Neural crest cell (in vitro differentiated cells): ENCODE measurements at regions not wholly inside any gene's neighbourhood (a gene's known extent, or its start where the extent isn't known, plus 50 kb on each side); places are given as distances from the start of the nearest gene placed in this dataset.
"Not testable (repeated sequence)": the region's sequence is repeated elsewhere in the genome, so short reads cannot be mapped to it uniquely, and the experiment has no call there.

Experiments used
- DNase-seq: peaks from one replicate; pipeline ENCODE4 v3.0.0; 2021; ENCODE audit warnings: low read depth, mixed read lengths, low spot score
- H3K27ac Mint-ChIP-seq: one replicate; pipeline ENCODE4 v1.8.0; 2021; ENCODE audit warnings: mild to moderate bottlenecking, mixed read lengths; ENCODE audit not compliant: unreplicated experiment
- H3K27me3 Mint-ChIP-seq: 2 replicates; pipeline ENCODE4 v1.8.0; 2021; ENCODE audit warnings: low read depth, mild to moderate bottlenecking, mixed read lengths
- H3K36me3 Mint-ChIP-seq: 2 replicates; pipeline ENCODE4 v1.8.0; 2021; ENCODE audit warnings: low read depth, mild to moderate bottlenecking, mixed read lengths
- H3K4me1 Mint-ChIP-seq: 2 replicates; pipeline ENCODE4 v1.8.0; 2021; ENCODE audit warnings: mixed read lengths
- H3K4me3 Mint-ChIP-seq: one replicate; pipeline ENCODE4 v1.8.0; 2021; ENCODE audit warnings: mild to moderate bottlenecking, mixed read lengths
- H3K9me3 Mint-ChIP-seq: 2 replicates; pipeline ENCODE4 v1.8.0; 2021; ENCODE audit warnings: mixed read lengths
- CTCF ChIP-seq: fragments of 200-600 bp; sonication (generic); conservative IDR thresholded peaks from 2 replicates; pipeline ENCODE4 v1.5.0; 2021; ENCODE audit warnings: antibody characterized with exemption, mild to moderate bottlenecking

DNA sequence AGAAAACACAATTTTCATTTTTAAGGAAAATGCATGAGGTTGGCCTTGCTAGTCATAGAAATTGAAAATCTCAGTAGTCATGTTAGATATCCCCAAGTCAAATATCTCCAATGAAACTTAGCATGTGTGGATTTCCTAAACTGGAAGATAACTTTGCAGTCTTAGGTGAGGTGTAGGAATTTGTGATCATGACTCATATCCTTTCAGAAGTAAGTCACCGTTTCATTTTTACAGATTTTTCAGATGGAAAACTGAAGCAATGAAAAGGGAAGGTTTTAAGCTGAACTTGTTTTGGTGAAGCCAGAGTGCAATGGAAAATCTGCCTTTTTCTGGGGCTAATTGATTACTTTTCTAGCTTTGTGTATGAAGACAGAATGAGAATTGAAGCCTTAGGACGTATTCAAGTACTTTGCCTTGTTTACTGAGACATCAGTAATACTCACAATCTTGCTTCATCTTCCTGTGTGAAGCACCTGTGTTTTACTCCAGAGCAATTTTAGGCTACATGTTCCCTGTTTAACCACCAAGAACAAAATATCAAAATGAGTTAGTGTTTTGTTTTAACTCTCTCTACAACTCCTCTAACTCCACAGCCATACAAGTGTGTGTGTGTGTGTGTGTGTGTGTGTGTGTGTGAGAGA is 1662.8 kb upstream of the ADGRL3 start:
- no peak for DNase-seq
- Mint-ChIP-seq H3K4me1 (no peaks in the 10 kb centered on the region), H3K4me3 (no peak overlapping the region), H3K27me3 (no peaks in the 10 kb centered on the region), H3K9me3 (peaks cover 1% of the 10 kb centered on the region), H3K36me3 (no peaks in the 10 kb centered on the region), H3K27ac (no peak overlapping the region)
- no peak for TF ChIP-seq CTCF

DNA sequence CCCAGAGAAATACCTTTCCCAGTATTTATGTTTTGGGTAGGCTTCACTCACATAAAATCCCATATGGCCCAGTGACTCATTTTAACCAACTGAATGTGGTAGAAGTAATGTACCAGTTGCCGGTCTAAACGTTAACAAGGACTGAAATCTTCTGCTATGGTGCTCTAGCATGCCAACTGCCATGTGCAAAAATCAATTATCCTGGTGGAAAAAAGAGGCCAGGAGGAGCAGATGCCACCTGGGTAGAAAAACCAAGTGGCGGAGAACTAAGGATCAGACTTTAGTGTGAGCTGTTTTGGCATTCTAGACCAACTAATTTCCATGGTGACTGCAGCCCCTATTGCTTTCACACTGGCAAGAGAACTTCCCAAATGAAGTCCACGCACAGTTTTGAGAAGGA is 1660.7 kb upstream of the ADGRL3 start:
- Mint-ChIP-seq H3K4me3 (no peak overlapping the region), H3K27ac (no peak overlapping the region), H3K4me1 (no peaks in the 10 kb centered on the region), H3K9me3 (no peaks in the 10 kb centered on the region), H3K36me3 (no peaks in the 10 kb centered on the region), H3K27me3 (no peaks in the 10 kb centered on the region)
- no peak for DNase-seq
- TF ChIP-seq CTCF: no peak

DNA sequence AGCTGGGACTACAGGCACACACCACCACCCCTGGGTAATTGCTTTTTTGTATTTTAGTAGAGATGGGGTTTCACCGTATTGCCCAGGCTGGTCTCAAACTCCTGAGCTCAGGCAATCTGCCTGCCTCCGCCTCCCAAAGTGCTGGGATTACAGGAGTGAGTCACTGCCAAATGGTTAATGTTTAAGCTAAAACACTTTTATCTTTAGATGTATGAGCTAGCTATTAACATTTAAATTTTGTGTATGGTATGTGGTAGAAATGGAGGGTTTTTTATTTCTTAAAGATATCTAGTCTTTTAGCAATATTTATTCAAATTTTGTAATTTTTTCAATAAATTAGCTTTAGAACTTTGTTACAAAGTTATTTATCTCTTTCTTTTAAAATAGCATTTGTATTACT is 1659.8 kb upstream of the ADGRL3 start:
- DNase-seq: no peak
- Mint-ChIP-seq H3K4me1 (no peaks in the 10 kb centered on the region), H3K36me3 (no peaks in the 10 kb centered on the region), H3K9me3 (no peaks in the 10 kb centered on the region), H3K27me3 (no peaks in the 10 kb centered on the region), H3K27ac (no peak overlapping the region), H3K4me3 (no peak overlapping the region)
- TF ChIP-seq CTCF: no peak

DNA sequence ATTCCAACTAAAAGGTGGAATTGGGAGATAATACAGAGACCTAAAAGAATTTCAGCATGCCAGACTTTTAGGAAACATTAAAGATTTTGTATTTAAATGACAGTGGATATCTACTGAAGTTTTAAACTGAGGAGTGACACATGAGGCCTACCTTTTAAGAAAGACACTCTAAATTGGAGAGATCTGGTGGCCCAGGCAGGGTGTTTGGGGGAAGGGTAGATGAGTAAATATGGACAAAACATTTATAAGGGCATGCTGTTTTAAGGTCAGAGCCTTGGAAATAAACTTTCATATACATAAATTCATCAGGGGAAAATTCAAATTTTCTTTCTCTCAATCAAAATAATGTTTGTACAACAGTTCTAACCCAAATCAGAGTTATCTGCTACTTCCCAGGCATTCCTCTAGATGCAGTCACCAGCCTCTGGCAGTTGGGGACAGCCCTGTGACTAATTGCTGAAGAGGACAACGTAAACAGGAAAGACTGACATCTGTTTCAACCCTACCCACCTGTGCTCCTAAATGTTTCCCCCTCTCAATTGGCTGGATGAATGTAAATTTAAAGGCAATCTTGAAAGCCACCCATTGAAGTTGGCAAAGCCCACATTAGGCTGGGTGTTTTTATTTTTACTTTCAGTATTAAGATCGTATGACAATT is 1646.9 kb upstream of the ADGRL3 start:
- DNase-seq: no peak
- Mint-ChIP-seq H3K36me3 (no peaks in the 10 kb centered on the region), H3K27ac (no peak overlapping the region), H3K27me3 (no peaks in the 10 kb centered on the region), H3K9me3 (peaks cover 5% of the 10 kb centered on the region), H3K4me3 (no peak overlapping the region), H3K4me1 (no peaks in the 10 kb centered on the region)
- TF ChIP-seq CTCF: no peak

- H3K27ac Mint-ChIP-seq: no peak overlapping the region
- no peak for TF ChIP-seq CTCF
- H3K9me3 Mint-ChIP-seq: peaks cover 5% of the 10 kb centered on the region
These were observed 1646.4 kb upstream of the ADGRL3 start for GRCh38 chr4:59553721-59554091.

GRCh38 chr4:59556191-59556590 is 1643.9 kb upstream of the ADGRL3 start:
- H3K27me3 Mint-ChIP-seq, H3K4me3 Mint-ChIP-seq, DNase-seq, H3K9me3 Mint-ChIP-seq, H3K4me1 Mint-ChIP-seq, H3K36me3 Mint-ChIP-seq, H3K27ac Mint-ChIP-seq: not testable (repeated sequence)

More at GRCh38 chr4:59553721-59554091, 1646.4 kb upstream of the ADGRL3 start:
- H3K27me3 Mint-ChIP-seq: no peaks in the 10 kb centered on the region
- H3K36me3 Mint-ChIP-seq: no peaks in the 10 kb centered on the region
- no peak for DNase-seq
- H3K4me3 Mint-ChIP-seq: no peak overlapping the region
- H3K4me1 Mint-ChIP-seq: no peaks in the 10 kb centered on the region

DNA sequence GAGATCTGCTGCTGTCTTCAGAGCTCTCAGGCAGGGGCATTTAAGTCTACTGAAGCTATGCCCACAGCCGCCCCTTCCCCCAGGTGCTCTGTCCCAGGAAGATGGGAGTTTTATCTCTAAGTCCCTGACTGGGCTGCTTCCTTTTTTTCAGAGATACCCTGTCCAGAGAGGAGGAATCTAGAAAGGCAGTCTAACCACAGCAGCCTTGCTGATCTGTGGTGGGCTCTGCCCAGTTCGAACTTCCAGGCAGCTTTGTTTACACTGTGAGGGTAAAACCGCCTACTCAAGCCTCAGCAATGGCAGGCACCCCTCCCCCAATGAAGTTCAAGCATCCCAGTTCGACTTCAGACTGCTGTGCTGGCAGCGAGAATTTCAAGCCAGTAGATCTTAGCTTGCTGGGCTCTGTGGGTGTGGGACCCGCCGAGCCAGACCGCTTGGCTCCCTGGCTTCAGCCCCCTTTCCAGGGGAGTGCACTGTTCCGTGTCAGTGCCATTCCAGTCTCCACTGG is 1639.9 kb upstream of the ADGRL3 start:
- not testable (repeated sequence) for H3K4me1 Mint-ChIP-seq, H3K4me3 Mint-ChIP-seq, H3K9me3 Mint-ChIP-seq, DNase-seq, H3K27me3 Mint-ChIP-seq, H3K36me3 Mint-ChIP-seq
- peak overlapping the region; percentile 50 for H3K27ac Mint-ChIP-seq
